HUES6 (cell line): ENCODE measurements at regions not wholly inside any gene's neighbourhood (a gene's known extent, or its start where the extent isn't known, plus 50 kb on each side); places are given as distances from the start of the nearest gene placed in this dataset.
"Not testable (repeated sequence)": the region's sequence is repeated elsewhere in the genome, so short reads cannot be mapped to it uniquely, and the experiment has no call there.

Experiments
- H3K27ac ChIP-seq: 2 replicates; pipeline ENCODE4 v1.7.0; 2013; ENCODE audit warnings: low read depth, mild to moderate bottlenecking, low read length, inconsistent platforms
- H3K27me3 ChIP-seq: 2 replicates; pipeline ENCODE4 v1.6.1; 2013; ENCODE audit warnings: low read length; ENCODE audit not compliant: control insufficient read depth, insufficient read depth
- H3K36me3 ChIP-seq: 2 replicates; pipeline ENCODE4 v1.6.1; 2013; ENCODE audit warnings: low read length; ENCODE audit not compliant: control insufficient read depth, insufficient read depth
- H3K4me1 ChIP-seq: 2 replicates; pipeline ENCODE4 v1.6.1; 2013; ENCODE audit warnings: low read length; ENCODE audit not compliant: control insufficient read depth, insufficient read depth
- H3K4me3 ChIP-seq: 2 replicates; pipeline ENCODE4 v1.5.1; 2013; ENCODE audit warnings: low read depth, low read length
- H3K9ac ChIP-seq: one replicate; pipeline ENCODE4 v1.6.1; 2013; ENCODE audit warnings: mild to moderate bottlenecking, low read length
- H3K9me3 ChIP-seq: 2 replicates; pipeline ENCODE4 v1.6.1; 2013; ENCODE audit warnings: low read depth, low read length; ENCODE audit not compliant: control insufficient read depth, insufficient read depth

DNA sequence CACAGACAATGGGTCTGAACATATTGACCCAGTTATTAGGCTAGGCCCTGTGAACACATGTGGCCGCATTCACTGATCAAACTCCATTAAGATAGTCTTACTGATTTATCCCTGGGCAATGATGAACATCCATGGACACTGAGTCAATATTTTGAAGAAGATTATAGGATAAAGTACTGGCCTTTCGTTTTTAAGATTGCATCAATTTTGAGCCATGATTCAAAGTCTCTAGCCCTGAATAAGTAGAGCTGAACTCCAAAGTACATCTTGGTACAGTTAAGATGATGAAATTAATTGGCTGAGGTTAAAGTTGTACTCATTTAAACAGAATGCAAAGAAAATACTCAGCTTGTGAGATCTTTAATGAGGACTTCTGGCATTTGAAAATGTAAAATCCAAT, 1581.9 kb downstream of the EFNB2 start:
- Histone ChIP-seq H3K9me3 (no peaks in the 10 kb centered on the region), H3K4me1 (no peaks in the 10 kb centered on the region), H3K36me3 (no peaks in the 10 kb centered on the region), H3K27ac (no peak overlapping the region), H3K27me3 (no peaks in the 10 kb centered on the region), H3K9ac (no peak overlapping the region), H3K4me3 (no peak overlapping the region)

DNA sequence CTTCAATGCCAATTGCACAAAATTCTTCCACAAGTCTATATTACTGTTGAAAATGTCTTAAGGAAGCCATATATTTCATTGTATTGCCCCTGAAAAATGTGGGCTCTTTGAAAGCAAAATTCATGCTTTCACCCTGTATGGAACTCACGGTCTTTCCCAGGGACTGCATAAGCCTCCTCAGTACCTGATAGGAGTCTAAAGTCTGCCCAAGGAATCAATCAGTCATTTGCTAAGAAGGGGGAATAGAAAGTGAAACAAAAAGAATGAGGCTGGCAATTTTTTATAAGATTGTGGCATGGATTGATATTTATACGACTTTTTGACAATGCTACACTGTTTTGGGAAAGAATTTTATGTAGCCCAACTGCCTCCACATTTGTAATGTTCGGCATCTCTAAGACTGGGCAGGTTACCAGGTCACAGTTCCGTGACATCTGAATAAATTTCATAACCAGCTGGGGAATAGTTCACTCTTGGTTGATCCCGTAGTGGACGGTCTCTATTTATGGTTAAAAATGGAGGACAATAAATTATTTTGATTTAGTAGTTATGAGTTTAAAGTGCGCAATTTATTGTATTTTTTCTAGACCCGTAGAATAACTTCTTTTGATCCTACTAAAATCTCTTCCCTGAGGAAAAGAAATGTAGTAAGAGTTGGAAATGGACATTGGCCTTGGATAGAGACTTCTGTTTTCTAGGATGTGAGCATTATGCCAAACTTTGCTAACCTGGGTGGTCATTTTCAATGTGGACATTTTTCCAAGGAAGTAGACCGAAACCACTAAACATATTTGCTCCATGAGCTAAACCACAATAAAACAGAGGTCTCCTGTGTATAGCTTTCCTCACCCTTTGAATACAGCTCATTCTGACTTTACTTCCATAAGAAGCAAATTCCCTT, 1585.4 kb downstream of the EFNB2 start:
- Histone ChIP-seq H3K9me3 (no peaks in the 10 kb centered on the region), H3K36me3 (no peaks in the 10 kb centered on the region), H3K27me3 (no peaks in the 10 kb centered on the region), H3K4me1 (no peaks in the 10 kb centered on the region), H3K27ac (no peak overlapping the region), H3K4me3 (no peak overlapping the region), H3K9ac (no peak overlapping the region)

DNA sequence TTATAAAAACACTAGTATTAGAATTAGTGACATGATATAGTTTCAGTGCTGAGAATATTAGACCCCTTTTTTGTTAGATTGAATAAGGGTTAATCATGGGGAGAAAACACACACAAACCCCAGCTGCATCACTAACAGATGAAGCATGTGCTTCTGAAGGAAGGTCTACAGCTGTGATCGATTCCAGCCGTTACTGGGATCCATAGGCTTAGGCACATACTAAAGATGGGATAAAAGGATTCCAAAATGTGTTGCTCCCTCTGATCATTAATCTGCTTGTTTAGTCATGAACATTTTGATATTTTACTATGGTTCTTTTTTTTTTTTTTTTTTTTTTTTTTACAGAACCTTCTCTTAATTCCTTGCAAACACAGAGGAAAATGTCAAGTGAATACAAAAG, 1591.3 kb downstream of the EFNB2 start:
- Histone ChIP-seq H3K9ac (no peak overlapping the region), H3K9me3 (no peaks in the 10 kb centered on the region), H3K27ac (no peak overlapping the region), H3K27me3 (no peaks in the 10 kb centered on the region), H3K36me3 (no peaks in the 10 kb centered on the region), H3K4me1 (no peaks in the 10 kb centered on the region), H3K4me3 (no peak overlapping the region)

DNA sequence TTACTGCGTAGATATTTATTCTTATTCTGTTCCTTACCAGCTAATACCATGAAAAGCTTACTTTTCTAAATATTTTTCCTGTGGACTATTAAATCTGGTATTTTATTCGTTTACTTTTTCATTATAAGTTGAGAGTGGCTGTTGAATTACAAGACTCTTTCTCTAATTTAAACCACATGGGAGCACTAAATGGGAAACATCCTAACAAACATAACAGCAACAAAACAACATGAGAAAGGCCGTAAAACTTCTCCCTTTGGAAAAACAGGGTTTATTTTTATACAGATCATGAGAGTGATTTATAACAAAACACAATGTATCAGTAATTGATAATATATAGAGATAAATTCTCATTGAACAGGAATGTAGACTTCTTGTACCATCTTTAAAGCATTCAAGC, 1592.1 kb downstream of the EFNB2 start:
- Histone ChIP-seq H3K27me3 (no peaks in the 10 kb centered on the region), H3K36me3 (no peaks in the 10 kb centered on the region), H3K9ac (no peak overlapping the region)

DNA sequence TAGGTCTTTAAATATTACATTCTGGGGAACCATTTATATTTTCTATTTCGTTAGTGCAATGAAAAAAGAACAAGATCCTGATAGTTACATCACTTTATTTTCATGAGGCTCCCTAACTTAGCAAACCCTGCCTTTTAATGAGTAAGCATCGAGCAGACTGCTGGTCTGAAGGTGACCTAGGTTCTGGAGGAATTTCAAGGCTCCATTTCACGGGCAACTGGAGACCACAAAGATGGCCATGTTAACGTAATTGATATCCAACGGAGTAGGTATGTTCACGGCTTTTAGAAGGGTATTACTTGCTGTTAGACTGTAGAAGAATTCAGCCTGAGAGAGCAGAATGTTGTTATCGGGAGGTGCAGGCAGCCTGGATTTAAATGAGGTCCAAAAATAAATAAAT, 1597.6 kb downstream of the EFNB2 start:
- Histone ChIP-seq H3K9ac (no peak overlapping the region), H3K27ac (no peak overlapping the region), H3K4me3 (no peak overlapping the region), H3K4me1 (no peaks in the 10 kb centered on the region), H3K9me3 (no peaks in the 10 kb centered on the region), H3K27me3 (no peaks in the 10 kb centered on the region), H3K36me3 (no peaks in the 10 kb centered on the region)

More for the DNA sequence above, 1592.1 kb downstream of the EFNB2 start:
- H3K27ac ChIP-seq: no peak overlapping the region
- no peaks in the 10 kb centered on the region for H3K4me1 ChIP-seq
- no peak overlapping the region for H3K4me3 ChIP-seq
- no peaks in the 10 kb centered on the region for H3K9me3 ChIP-seq

DNA sequence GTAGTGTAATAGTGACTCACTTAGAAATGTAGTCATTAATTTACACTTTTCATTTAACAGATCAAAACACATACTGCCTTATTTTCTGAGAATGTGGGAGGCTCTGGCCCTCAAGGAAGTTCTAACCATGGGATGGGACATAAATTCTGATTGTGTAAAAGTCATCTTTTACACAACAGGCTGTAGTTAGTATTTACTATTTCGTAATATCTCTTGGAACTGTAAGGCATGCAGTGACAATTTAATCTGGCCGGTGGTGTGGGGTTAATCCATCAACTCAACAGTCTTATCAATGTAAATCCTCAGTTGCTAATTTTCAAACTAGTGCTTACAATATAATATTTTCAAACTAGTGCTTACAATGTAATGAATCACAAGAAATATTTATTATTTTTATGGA, 1599.2 kb downstream of the EFNB2 start:
- Histone ChIP-seq H3K9ac (no peak overlapping the region), H3K36me3 (no peaks in the 10 kb centered on the region), H3K27ac (no peak overlapping the region), H3K4me1 (no peaks in the 10 kb centered on the region), H3K4me3 (no peak overlapping the region), H3K9me3 (no peaks in the 10 kb centered on the region), H3K27me3 (no peaks in the 10 kb centered on the region)

DNA sequence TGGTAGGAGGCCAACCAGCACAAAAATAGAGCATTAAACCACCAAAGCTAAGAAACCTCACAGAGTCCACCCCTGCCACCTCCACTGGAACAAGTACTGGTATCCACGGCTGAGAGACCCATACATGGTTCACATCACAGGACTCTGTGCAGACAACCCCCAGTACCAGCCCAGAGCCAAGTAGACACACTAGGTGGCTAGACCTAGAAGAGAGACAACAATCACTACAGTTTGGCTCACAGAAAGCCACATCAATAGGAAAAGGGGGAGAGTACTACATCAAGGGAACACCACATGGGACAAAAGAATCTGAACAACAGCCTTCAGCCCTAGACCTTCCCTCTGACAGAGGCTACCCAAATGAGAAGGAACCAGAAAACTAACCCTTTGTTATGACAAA, 1614.9 kb downstream of the EFNB2 start:
- not testable (repeated sequence) for H3K9me3 ChIP-seq, H3K4me3 ChIP-seq, H3K27ac ChIP-seq, H3K36me3 ChIP-seq, H3K27me3 ChIP-seq, H3K4me1 ChIP-seq, H3K9ac ChIP-seq

DNA sequence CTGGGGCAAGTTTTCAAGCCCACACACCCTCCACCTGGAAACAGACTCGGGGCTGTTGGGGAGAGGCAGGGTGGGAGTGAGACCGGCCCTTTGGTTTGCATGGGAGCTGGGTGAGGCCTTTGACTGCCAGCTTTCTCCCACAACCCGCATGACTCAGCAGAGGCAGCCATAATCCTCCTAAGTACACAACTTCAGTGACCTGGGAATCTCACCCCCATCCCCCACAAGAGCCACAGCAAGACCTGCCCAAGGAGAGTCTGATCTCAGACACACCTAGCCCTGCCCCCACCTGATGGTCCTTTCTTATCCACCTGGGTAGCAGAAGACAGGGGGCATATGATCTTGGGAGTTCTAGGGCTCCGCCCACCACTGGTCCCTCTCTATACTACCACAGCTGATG, 1615.4 kb downstream of the EFNB2 start:
- Histone ChIP-seq H3K9me3 (no peaks in the 10 kb centered on the region), H3K4me3 (no peak overlapping the region), H3K27ac (no peak overlapping the region), H3K36me3 (no peaks in the 10 kb centered on the region), H3K27me3 (no peaks in the 10 kb centered on the region), H3K9ac (no peak overlapping the region), H3K4me1 (no peaks in the 10 kb centered on the region)

DNA sequence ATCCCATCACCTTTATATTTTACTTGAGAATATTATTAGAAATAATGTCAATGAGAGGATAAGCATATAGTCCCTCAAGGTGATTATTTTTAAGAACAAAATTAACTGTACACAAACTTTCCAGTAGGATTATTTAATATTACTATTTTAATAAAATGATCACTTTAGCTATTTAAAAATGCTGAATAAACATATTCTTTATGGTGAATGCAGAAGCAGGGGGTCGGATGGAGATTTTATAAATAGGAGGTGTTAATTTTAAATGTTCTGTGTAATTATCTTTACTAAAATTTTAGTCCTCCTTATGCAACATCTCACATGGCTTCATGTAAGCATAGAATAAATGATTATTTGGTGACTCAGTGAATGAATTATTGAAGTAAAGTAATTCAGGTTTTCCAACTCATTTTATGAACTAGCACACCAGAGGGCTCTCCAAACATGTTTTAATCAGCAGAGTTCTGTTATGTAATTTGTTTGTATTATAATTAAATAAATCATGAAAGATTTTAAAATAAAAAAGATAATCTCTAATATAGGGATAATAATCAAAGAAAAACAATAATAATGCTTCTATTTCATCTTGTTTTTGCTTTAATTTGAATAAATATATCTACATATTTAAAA, 1635.2 kb downstream of the EFNB2 start:
- H3K9me3 ChIP-seq: no peaks in the 10 kb centered on the region
- no peak overlapping the region for H3K9ac ChIP-seq
- H3K4me1 ChIP-seq: no peaks in the 10 kb centered on the region
- no peak overlapping the region for H3K4me3 ChIP-seq
- H3K36me3 ChIP-seq: no peaks in the 10 kb centered on the region
- no peaks in the 10 kb centered on the region for H3K27me3 ChIP-seq
- no peak overlapping the region for H3K27ac ChIP-seq

DNA sequence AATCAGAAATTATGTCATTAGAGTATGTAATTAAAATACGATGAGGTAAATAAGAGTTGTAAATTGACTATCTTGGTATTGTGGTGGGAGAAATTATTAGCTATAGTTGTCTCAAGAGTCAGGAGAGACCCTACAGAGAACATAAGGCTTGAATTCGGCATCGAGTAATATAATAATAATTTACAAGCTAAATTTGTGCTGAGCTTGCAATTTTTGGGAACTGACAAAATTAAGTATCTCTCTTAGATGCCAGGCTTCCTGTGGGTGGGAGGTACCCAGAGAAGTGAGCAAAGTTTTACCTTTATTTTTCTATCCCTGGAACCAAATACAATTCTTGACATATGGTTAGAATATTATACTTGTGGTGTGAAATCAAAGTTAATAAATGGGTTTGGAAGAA, 1637.0 kb downstream of the EFNB2 start:
- Histone ChIP-seq H3K4me1 (no peaks in the 10 kb centered on the region), H3K4me3 (no peak overlapping the region), H3K27me3 (no peaks in the 10 kb centered on the region), H3K36me3 (no peaks in the 10 kb centered on the region), H3K27ac (no peak overlapping the region), H3K9me3 (no peaks in the 10 kb centered on the region), H3K9ac (no peak overlapping the region)

DNA sequence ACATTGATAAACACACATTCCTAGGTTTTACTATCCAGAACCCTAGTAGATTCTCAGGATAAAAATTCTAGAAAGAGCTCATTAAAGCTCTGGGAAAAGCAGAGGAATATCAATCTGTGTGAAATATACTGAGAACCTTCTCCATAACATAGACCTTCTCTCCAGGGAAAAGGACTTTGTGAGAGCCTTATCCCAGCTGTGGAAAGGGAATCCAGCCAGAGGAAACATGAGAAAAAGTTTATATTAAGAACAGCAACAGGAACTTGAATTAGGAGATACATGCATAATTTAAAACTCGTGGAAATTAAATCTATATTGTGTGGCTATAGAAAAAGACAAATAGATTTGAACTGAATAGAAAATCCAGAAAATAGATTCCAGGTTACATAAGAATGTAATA, 1639.9 kb downstream of the EFNB2 start:
- H3K9ac ChIP-seq: no peak overlapping the region
- no peaks in the 10 kb centered on the region for H3K27me3 ChIP-seq
- H3K27ac ChIP-seq: no peak overlapping the region
- no peaks in the 10 kb centered on the region for H3K9me3 ChIP-seq
- no peaks in the 10 kb centered on the region for H3K36me3 ChIP-seq
- no peaks in the 10 kb centered on the region for H3K4me1 ChIP-seq
- H3K4me3 ChIP-seq: no peak overlapping the region
